ENCODE measurements at regions not wholly inside any gene's neighbourhood (a gene's known extent, or its start where the extent isn't known, plus 50 kb on each side); places are given as distances from the start of the nearest gene placed in this dataset.

DNA sequence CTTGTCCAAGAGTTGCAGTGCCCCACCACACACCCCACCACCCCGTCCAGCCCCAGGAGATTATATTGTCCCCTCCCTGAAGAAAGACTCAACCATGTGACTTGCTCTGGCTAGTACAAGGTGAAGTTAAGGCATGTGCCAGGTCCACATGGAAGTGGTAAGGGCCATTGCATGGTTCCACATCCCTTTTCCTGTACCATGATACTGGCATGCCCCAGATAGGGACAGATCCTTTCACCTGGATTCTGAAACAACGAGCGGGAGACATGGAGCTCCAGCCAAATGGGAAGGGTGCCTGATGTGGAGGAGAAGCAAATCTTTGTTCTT, 141.5 kb upstream of the APCDD1 start:
- Histone ChIP-seq H3K4me2 (ENCODE audit: low read length) (no peak overlapping the region), H3K4me1 (ENCODE audit: control insufficient read depth, low read length) (no peaks in the 10 kb centered on the region), H3K9me2 (replicated peaks; ENCODE audit: control insufficient read depth, low read length) (no peaks in the 10 kb centered on the region)

DNA sequence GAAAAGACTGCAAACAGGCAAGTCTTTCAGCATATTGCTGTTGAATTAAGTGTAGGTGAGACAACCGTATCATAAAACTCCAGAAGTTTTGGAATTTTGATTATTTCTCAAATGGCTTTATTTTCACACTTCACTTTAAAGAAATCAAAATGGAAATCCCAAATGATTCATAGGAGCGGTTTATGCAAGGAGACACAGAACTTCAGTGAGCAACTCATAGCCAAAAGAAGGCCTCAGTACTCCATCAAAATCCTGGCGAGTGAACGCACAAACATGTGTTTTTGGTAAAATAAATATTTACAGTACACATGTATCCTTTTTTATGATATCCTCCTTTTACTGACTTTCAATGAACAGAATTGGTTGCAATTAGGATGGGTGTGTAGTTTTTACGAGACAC, 140.4 kb upstream of the APCDD1 start:
- TF ChIP-seq EZH2phosphoT487 (IDR thresholded peaks at IDR 0.05; ENCODE audit: borderline replicate concordance, low read length), result no peak
- TF ChIP-seq, protein P1, sequence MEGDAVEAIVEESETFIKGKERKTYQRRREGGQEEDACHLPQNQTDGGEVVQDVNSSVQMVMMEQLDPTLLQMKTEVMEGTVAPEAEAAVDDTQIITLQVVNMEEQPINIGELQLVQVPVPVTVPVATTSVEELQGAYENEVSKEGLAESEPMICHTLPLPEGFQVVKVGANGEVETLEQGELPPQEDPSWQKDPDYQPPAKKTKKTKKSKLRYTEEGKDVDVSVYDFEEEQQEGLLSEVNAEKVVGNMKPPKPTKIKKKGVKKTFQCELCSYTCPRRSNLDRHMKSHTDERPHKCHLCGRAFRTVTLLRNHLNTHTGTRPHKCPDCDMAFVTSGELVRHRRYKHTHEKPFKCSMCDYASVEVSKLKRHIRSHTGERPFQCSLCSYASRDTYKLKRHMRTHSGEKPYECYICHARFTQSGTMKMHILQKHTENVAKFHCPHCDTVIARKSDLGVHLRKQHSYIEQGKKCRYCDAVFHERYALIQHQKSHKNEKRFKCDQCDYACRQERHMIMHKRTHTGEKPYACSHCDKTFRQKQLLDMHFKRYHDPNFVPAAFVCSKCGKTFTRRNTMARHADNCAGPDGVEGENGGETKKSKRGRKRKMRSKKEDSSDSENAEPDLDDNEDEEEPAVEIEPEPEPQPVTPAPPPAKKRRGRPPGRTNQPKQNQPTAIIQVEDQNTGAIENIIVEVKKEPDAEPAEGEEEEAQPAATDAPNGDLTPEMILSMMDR (IDR thresholded peaks at IDR 0.05; ENCODE audit: low read depth, low read length, poor library complexity, severe bottlenecking), result no peak
- no peak overlapping the region for H3K4me3 ChIP-seq (ENCODE audit: low read length)
- no peaks in the 10 kb centered on the region for H4K20me1 ChIP-seq (ENCODE audit: control insufficient read depth, insufficient read depth, low read depth, low read length)
- no peaks in the 10 kb centered on the region for H3K79me2 ChIP-seq (ENCODE audit: control insufficient read depth, low read length)
- no peak overlapping the region for H3K4me2 ChIP-seq (ENCODE audit: low read length)
- no peaks in the 10 kb centered on the region for H3F3A ChIP-seq (ENCODE audit: control insufficient read depth, insufficient read depth)
- H3K4me1 ChIP-seq (ENCODE audit: control insufficient read depth, low read length), result no peaks in the 10 kb centered on the region
- H3K9me3 ChIP-seq (ENCODE audit: control insufficient read depth, insufficient read depth, low read length), result no peaks in the 10 kb centered on the region
- no peak overlapping the region for H3K27ac ChIP-seq (ENCODE audit: low read depth, low read length)
- no peaks in the 10 kb centered on the region for H3K27me3 ChIP-seq (ENCODE audit: control insufficient read depth, low read length)
- H3K9me2 ChIP-seq (replicated peaks; ENCODE audit: control insufficient read depth, low read length), result no peaks in the 10 kb centered on the region
- H3K36me3 ChIP-seq (ENCODE audit: control insufficient read depth, low read length), result no peaks in the 10 kb centered on the region

More for the DNA sequence above, 141.5 kb upstream of the APCDD1 start:
- no peak for TF ChIP-seq EZH2phosphoT487 (IDR thresholded peaks at IDR 0.05; ENCODE audit: borderline replicate concordance, low read length)
- TF ChIP-seq, protein P1 (IDR thresholded peaks at IDR 0.05; ENCODE audit: low read depth, low read length, poor library complexity, severe bottlenecking), result no peak
- Histone ChIP-seq H3K4me3 (ENCODE audit: low read length) (no peak overlapping the region), H3K9me3 (ENCODE audit: control insufficient read depth, insufficient read depth, low read length) (no peaks in the 10 kb centered on the region), H3K36me3 (ENCODE audit: control insufficient read depth, low read length) (no peaks in the 10 kb centered on the region), H3K27ac (ENCODE audit: low read depth, low read length) (no peak overlapping the region), H3K79me2 (ENCODE audit: control insufficient read depth, low read length) (no peaks in the 10 kb centered on the region), H3F3A (ENCODE audit: control insufficient read depth, insufficient read depth) (no peaks in the 10 kb centered on the region), H4K20me1 (ENCODE audit: control insufficient read depth, insufficient read depth, low read depth, low read length) (no peaks in the 10 kb centered on the region), H3K27me3 (ENCODE audit: control insufficient read depth, low read length) (no peaks in the 10 kb centered on the region)

DNA sequence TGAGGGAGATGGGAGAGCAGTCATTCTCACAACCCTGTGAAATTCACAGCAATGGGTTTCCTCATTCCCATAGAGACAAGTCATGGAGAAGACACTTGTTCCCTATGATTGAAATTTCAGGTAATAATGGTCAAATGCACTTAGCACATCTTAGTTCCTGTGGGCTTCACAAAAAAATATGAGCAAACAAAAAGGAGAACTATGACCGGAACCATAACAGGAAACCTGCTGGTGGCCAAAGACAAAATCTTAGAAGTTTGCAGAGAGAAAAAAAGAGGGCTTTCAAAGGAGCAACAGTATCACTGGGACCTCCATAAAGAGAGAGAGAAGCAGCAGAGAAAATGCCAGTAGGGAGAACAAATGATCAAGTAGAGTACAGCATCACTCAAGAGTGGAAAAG, 138.9 kb upstream of the APCDD1 start:
- Histone ChIP-seq H3K4me3 (ENCODE audit: low read length) (no peak overlapping the region), H3K79me2 (ENCODE audit: control insufficient read depth, low read length) (no peaks in the 10 kb centered on the region), H4K20me1 (ENCODE audit: control insufficient read depth, insufficient read depth, low read depth, low read length) (no peaks in the 10 kb centered on the region), H3F3A (ENCODE audit: control insufficient read depth, insufficient read depth) (no peaks in the 10 kb centered on the region), H3K27me3 (ENCODE audit: control insufficient read depth, low read length) (0 out of 2 replicates have a peak, but pooled peaks cover 3% of the 10 kb centered on the region), H3K9me3 (ENCODE audit: control insufficient read depth, insufficient read depth, low read length) (no peaks in the 10 kb centered on the region), H3K4me1 (ENCODE audit: control insufficient read depth, low read length) (no peaks in the 10 kb centered on the region), H3K27ac (ENCODE audit: low read depth, low read length) (no peak overlapping the region), H3K4me2 (ENCODE audit: low read length) (no peak overlapping the region), H3K36me3 (ENCODE audit: control insufficient read depth, low read length) (no peaks in the 10 kb centered on the region), H3K9me2 (replicated peaks; ENCODE audit: control insufficient read depth, low read length) (no peaks in the 10 kb centered on the region)
- no peak for TF ChIP-seq EZH2phosphoT487 (IDR thresholded peaks at IDR 0.05; ENCODE audit: borderline replicate concordance, low read length)
- TF ChIP-seq, protein P1 (IDR thresholded peaks at IDR 0.05; ENCODE audit: low read depth, low read length, poor library complexity, severe bottlenecking), result no peak

DNA sequence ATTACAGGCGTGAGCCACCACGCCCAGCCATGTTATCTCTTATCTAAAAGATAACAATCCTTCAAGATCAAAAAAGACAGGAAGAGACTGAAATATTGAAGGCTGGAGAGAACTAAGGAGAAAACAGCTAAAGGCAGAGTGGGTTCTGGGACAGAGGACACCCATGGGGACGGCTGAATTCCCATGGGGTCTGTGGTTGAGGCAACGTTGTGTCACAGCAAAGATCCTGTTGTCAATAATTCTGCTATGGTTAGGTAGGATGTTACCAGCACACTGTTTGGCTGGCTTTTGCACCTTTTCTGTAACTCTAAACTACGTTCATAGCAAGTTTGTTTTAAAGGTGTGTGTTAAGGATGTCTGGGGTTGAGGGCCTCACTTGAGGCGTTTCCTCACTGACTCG, 137.7 kb upstream of the APCDD1 start:
- H3K27me3 ChIP-seq (ENCODE audit: control insufficient read depth, low read length), result 0 out of 2 replicates have a peak, but pooled peaks cover 3% of the 10 kb centered on the region
- TF ChIP-seq EZH2phosphoT487 (IDR thresholded peaks at IDR 0.05; ENCODE audit: borderline replicate concordance, low read length), result no peak
- TF ChIP-seq, protein P1 (IDR thresholded peaks at IDR 0.05; ENCODE audit: low read depth, low read length, poor library complexity, severe bottlenecking), result no peak
- H3K4me2 ChIP-seq (ENCODE audit: low read length), result no peak overlapping the region

More for the DNA sequence above, 137.7 kb upstream of the APCDD1 start:
- H3K9me2 ChIP-seq (replicated peaks; ENCODE audit: control insufficient read depth, low read length), result no peaks in the 10 kb centered on the region
- no peaks in the 10 kb centered on the region for H3K36me3 ChIP-seq (ENCODE audit: control insufficient read depth, low read length)
- H3K4me3 ChIP-seq (ENCODE audit: low read length), result no peak overlapping the region
- no peaks in the 10 kb centered on the region for H3F3A ChIP-seq (ENCODE audit: control insufficient read depth, insufficient read depth)
- H3K4me1 ChIP-seq (ENCODE audit: control insufficient read depth, low read length), result no peaks in the 10 kb centered on the region
- H4K20me1 ChIP-seq (ENCODE audit: control insufficient read depth, insufficient read depth, low read depth, low read length), result no peaks in the 10 kb centered on the region
- no peak overlapping the region for H3K27ac ChIP-seq (ENCODE audit: low read depth, low read length)
- no peaks in the 10 kb centered on the region for H3K79me2 ChIP-seq (ENCODE audit: control insufficient read depth, low read length)
- H3K9me3 ChIP-seq (ENCODE audit: control insufficient read depth, insufficient read depth, low read length), result no peaks in the 10 kb centered on the region
